ENCODE measurements at regions not wholly inside any gene's neighbourhood (a gene's known extent, or its start where the extent isn't known, plus 50 kb on each side); places are given as distances from the start of the nearest gene placed in this dataset.

- no peak overlapping the region for H3K27ac Mint-ChIP-seq
- no peak overlapping the region for H2BK12ac ChIP-seq (ENCODE audit: insufficient read length, low read depth, low read length)
- peaks cover 3 to 8% of the 10 kb centered on the region in 2 experiments; a peak in 4 of 5 replicates for H3K9me3 Mint-ChIP-seq
- H3K56ac ChIP-seq (ENCODE audit: insufficient read length, low read depth, low read length): no peak overlapping the region
- H3K4ac ChIP-seq (ENCODE audit: low read depth, low read length): no peak overlapping the region
- no peak overlapping the region for H3K18ac ChIP-seq (ENCODE audit: insufficient read length, low read depth, low read length)
- H2BK5ac ChIP-seq (ENCODE audit: insufficient read length, low read length): no peak overlapping the region
- H2BK20ac ChIP-seq (ENCODE audit: low read depth, low read length, poor library complexity, severe bottlenecking): no peak overlapping the region
- H3K4me2 ChIP-seq (ENCODE audit: insufficient read depth, insufficient read length, low read length): no peak overlapping the region
- WGBS (ENCODE audit: extremely low coverage, insufficient read length, low lambda C conversion rate): no CpG with 5 or more reads among the region's 4 CpGs
- H3K23me2 ChIP-seq (ENCODE audit: insufficient read length, low read depth, low read length, poor library complexity, severe bottlenecking): no peaks in the 10 kb centered on the region
- H2BK15ac ChIP-seq (ENCODE audit: low read depth, low read length): no peak overlapping the region
- H3K79me2 ChIP-seq (ENCODE audit: insufficient read depth, low read length): no peaks in the 10 kb centered on the region
- DNase-seq: no peak
- no peak overlapping the region for H3K23ac ChIP-seq (ENCODE audit: insufficient read length, low read depth, low read length)
- H4K5ac ChIP-seq (ENCODE audit: insufficient read length, low read depth, low read length): no peak overlapping the region
- H4K20me1 ChIP-seq (ENCODE audit: control insufficient read depth, insufficient read depth, insufficient read length): no peaks in the 10 kb centered on the region
- no peak overlapping the region for H2AK5ac ChIP-seq (ENCODE audit: insufficient read length, low read length)
- no peaks in the 10 kb centered on the region for H3K79me1 ChIP-seq (ENCODE audit: insufficient read depth, low read depth, low read length, poor library complexity, severe bottlenecking)
- no peak overlapping the region for H3K9ac ChIP-seq (ENCODE audit: extremely low read depth, insufficient read length, low read length)
- no peak overlapping the region for H3K27ac ChIP-seq (ENCODE audit: insufficient read length, low read depth, low read length)
- no peak overlapping the region for H4K91ac ChIP-seq (ENCODE audit: insufficient read length, low read depth, low read length)
- no peaks in the 10 kb centered on the region for H3K27me3 ChIP-seq (ENCODE audit: insufficient read depth, low read length)
- H3K36me3 Mint-ChIP-seq (ENCODE audit: insufficient read depth in 1 of 3, low read depth in 3 of 3): peaks cover 0 to 10% (median 2%) of the 10 kb centered on the region in 3 experiments; a peak in 3 of 7 replicates
- peaks cover 13 to 18% of the 10 kb centered on the region in 2 experiments for H3K4me1 Mint-ChIP-seq
- H2AFZ ChIP-seq (ENCODE audit: low read length): no peak overlapping the region
- H4K8ac ChIP-seq (replicated peaks; ENCODE audit: insufficient read length, low read depth, low read length): no peak overlapping the region
- H3K4me1 ChIP-seq (ENCODE audit: insufficient read depth, low read length): no peaks in the 10 kb centered on the region
- no peak overlapping the region for H3T11ph ChIP-seq (ENCODE audit: low read length)
- H3K9me3 ChIP-seq (ENCODE audit: control insufficient read depth, low read depth, low read length): no peaks in the 10 kb centered on the region
- no peak overlapping the region for H3K14ac ChIP-seq (ENCODE audit: insufficient read depth, low read length)
- H3K4me3 Mint-ChIP-seq: no peak overlapping the region
- TF ChIP-seq CTCF (conservative IDR thresholded peaks at IDR 0.05): no peak
- no peak overlapping the region for H2BK120ac ChIP-seq (ENCODE audit: low read depth, low read length, poor library complexity, severe bottlenecking)
- H3K27me3 Mint-ChIP-seq (ENCODE audit: low read depth): no peaks in the 10 kb centered on the region
These were observed 658.0 kb upstream of the CDH2 start for GRCh38 chr18:28834889-28835288.
